ENCODE measurements at regions not wholly inside any gene's neighbourhood (a gene's known extent, or its start where the extent isn't known, plus 50 kb on each side); places are given as distances from the start of the nearest gene placed in this dataset.

DNA sequence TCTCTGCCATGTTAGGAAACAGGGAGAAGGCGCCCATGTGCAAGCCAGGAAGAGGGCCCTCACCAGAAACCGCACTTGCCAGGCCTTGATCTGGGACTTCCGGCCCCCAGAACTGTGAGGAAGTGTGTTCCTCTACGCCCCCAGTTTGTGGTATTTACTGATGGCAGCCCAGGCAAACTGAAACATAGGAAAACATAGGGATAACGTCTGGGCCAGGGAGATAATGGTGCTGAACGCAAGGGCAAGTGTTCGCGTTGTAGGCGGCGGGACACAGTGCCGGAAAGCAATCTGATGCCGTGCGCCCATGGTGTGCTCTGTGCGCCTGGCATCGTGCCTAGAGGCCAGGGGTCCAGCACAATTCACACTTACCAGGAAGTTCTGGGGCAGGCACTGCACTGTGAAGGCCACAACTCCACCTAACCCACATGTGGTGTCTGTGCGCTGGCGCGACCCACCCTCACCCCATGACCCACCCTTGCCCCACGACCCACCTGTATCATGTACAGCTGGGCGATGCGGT is 53.6 kb downstream of the ARL6IP4 start:
- TF ChIP-seq, protein P1, sequence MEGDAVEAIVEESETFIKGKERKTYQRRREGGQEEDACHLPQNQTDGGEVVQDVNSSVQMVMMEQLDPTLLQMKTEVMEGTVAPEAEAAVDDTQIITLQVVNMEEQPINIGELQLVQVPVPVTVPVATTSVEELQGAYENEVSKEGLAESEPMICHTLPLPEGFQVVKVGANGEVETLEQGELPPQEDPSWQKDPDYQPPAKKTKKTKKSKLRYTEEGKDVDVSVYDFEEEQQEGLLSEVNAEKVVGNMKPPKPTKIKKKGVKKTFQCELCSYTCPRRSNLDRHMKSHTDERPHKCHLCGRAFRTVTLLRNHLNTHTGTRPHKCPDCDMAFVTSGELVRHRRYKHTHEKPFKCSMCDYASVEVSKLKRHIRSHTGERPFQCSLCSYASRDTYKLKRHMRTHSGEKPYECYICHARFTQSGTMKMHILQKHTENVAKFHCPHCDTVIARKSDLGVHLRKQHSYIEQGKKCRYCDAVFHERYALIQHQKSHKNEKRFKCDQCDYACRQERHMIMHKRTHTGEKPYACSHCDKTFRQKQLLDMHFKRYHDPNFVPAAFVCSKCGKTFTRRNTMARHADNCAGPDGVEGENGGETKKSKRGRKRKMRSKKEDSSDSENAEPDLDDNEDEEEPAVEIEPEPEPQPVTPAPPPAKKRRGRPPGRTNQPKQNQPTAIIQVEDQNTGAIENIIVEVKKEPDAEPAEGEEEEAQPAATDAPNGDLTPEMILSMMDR (IDR thresholded peaks at IDR 0.05) = no peak
- TF ChIP-seq EP300 (IDR thresholded peaks at IDR 0.05) (no peak), POLR2A (IDR thresholded peaks at IDR 0.05) (no peak)

Measured in tibial nerve (tissue), 4 donors.